H9 (cell line): ENCODE measurements at regions not wholly inside any gene's neighbourhood (a gene's known extent, or its start where the extent isn't known, plus 50 kb on each side); places are given as distances from the start of the nearest gene placed in this dataset.
A peak's percentile ranks its signal among the peaks of the same experiment; 100 is the strongest.

ENCODE experiments used
- DNase-seq: peaks from one replicate; pipeline ENCODE4 v3.0.0-alpha.2; 2017
- H2AFZ ChIP-seq: one replicate; pipeline ENCODE4 v1.6.1; 2013; ENCODE audit warnings: mild to moderate bottlenecking, low read length, control low read depth, moderate library complexity
- H2AK5ac ChIP-seq: 2 replicates; pipeline ENCODE4 v1.6.1; 2013; ENCODE audit warnings: low read length, control low read depth, mixed read lengths; ENCODE audit not compliant: insufficient read length
- H2BK120ac ChIP-seq: one replicate; pipeline ENCODE4 v1.6.1; 2013; ENCODE audit warnings: low read depth, mild to moderate bottlenecking, low read length, control low read depth, inconsistent platforms; ENCODE audit not compliant: poor library complexity, severe bottlenecking
- H2BK12ac ChIP-seq: 2 replicates; pipeline ENCODE4 v1.6.1; 2013; ENCODE audit warnings: low read length, control low read depth, mixed read lengths, low read depth; ENCODE audit not compliant: insufficient read length
- H2BK15ac ChIP-seq: 2 replicates; pipeline ENCODE4 v1.6.1; 2013; ENCODE audit warnings: low read depth, low read length, control low read depth
- H2BK20ac ChIP-seq: one replicate; pipeline ENCODE4 v1.6.1; 2013; ENCODE audit warnings: low read depth, mild to moderate bottlenecking, low read length, control low read depth, inconsistent platforms; ENCODE audit not compliant: poor library complexity, severe bottlenecking
- H2BK5ac ChIP-seq: 2 replicates; pipeline ENCODE4 v1.6.1; 2013; ENCODE audit warnings: low read length, control low read depth, mixed read lengths; ENCODE audit not compliant: insufficient read length
- H3K14ac ChIP-seq: 2 replicates; pipeline ENCODE4 v1.6.1; 2013; ENCODE audit warnings: low read length, control low read depth; ENCODE audit not compliant: insufficient read depth
- H3K18ac ChIP-seq: 2 replicates; pipeline ENCODE4 v1.6.1; 2013; ENCODE audit warnings: low read depth, mild to moderate bottlenecking, mixed read lengths, low read length, control low read depth; ENCODE audit not compliant: insufficient read length
- H3K23ac ChIP-seq: 2 replicates; pipeline ENCODE4 v1.6.1; 2013; ENCODE audit warnings: low read length, control low read depth, mixed read lengths, low read depth; ENCODE audit not compliant: insufficient read length
- H3K23me2 ChIP-seq: 2 replicates; pipeline ENCODE4 v1.6.1; 2013; ENCODE audit warnings: low read depth, mild to moderate bottlenecking, mixed read lengths, low read length, control low read depth; ENCODE audit not compliant: insufficient read length, poor library complexity, severe bottlenecking
- H3K27ac ChIP-seq: 2 replicates; pipeline ENCODE4 v1.5.1; 2013; ENCODE audit warnings: low read length, control low read depth, mixed read lengths, low read depth; ENCODE audit not compliant: insufficient read length
- H3K27me3 ChIP-seq: 2 replicates; pipeline ENCODE4 v1.6.1; 2013; ENCODE audit warnings: low read length, control low read depth, inconsistent platforms; ENCODE audit not compliant: insufficient read depth
- H3K4ac ChIP-seq: 2 replicates; pipeline ENCODE4 v1.6.1; 2013; ENCODE audit warnings: low read depth, mild to moderate bottlenecking, control low read depth, inconsistent platforms, low read length, moderate library complexity
- H3K4me1 ChIP-seq: 2 replicates; pipeline ENCODE4 v1.6.1; 2013; ENCODE audit warnings: low read length, control low read depth, inconsistent platforms; ENCODE audit not compliant: insufficient read depth
- H3K4me2 ChIP-seq: 2 replicates; pipeline ENCODE4 v1.6.1; 2013; ENCODE audit warnings: low read length, control low read depth, mixed read lengths; ENCODE audit not compliant: insufficient read length, insufficient read depth
- H3K56ac ChIP-seq: 2 replicates; pipeline ENCODE4 v1.6.1; 2013; ENCODE audit warnings: low read depth, mild to moderate bottlenecking, mixed read lengths, low read length, control low read depth; ENCODE audit not compliant: insufficient read length
- H3K79me1 ChIP-seq: 2 replicates; pipeline ENCODE4 v1.6.1; 2013; ENCODE audit warnings: low read depth, mild to moderate bottlenecking, moderate library complexity, low read length, control low read depth, inconsistent platforms; ENCODE audit not compliant: insufficient read depth, poor library complexity, severe bottlenecking
- H3K79me2 ChIP-seq: 2 replicates; pipeline ENCODE4 v1.6.1; 2013; ENCODE audit warnings: low read length, control low read depth, inconsistent platforms; ENCODE audit not compliant: insufficient read depth
- H3K9ac ChIP-seq: 2 replicates; pipeline ENCODE4 v1.6.1; 2013; ENCODE audit warnings: low read length, control low read depth, mixed read lengths; ENCODE audit not compliant: insufficient read length; ENCODE audit errors: extremely low read depth
- H3K9me3 ChIP-seq: one replicate; pipeline ENCODE4 v1.6.1; 2013; ENCODE audit warnings: low read depth, low read length, inconsistent platforms; ENCODE audit not compliant: control insufficient read depth
- H3T11ph ChIP-seq: one replicate; pipeline ENCODE4 v1.6.1; 2013; ENCODE audit warnings: mild to moderate bottlenecking, low read length, control low read depth, inconsistent platforms
- H4K20me1 ChIP-seq: one replicate; pipeline ENCODE4 v1.6.1; 2013; ENCODE audit not compliant: control insufficient read depth, insufficient read length, insufficient read depth
- H4K5ac ChIP-seq: 2 replicates; pipeline ENCODE4 v1.6.1; 2013; ENCODE audit warnings: low read depth, mild to moderate bottlenecking, mixed read lengths, low read length, control low read depth; ENCODE audit not compliant: insufficient read length
- H4K8ac ChIP-seq: replicated peaks from 2 replicates; pipeline ENCODE4 v1.6.1; 2013; ENCODE audit warnings: low read length, control low read depth, mixed read lengths, low read depth; ENCODE audit not compliant: insufficient read length
- H4K91ac ChIP-seq: 2 replicates; pipeline ENCODE4 v1.6.1; 2013; ENCODE audit warnings: low read depth, mild to moderate bottlenecking, moderate library complexity, mixed read lengths, low read length, control low read depth; ENCODE audit not compliant: insufficient read length
- H3K27ac Mint-ChIP-seq, 3 experiments: 2 replicates in 2 of 3; 3 replicates in 1 of 3; pipeline ENCODE4 v1.8.0; 2020 to 2021; ENCODE audit warnings: mixed read lengths in 3 of 3, mild to moderate bottlenecking in 1 of 3, moderate library complexity in 1 of 3
- H3K27me3 Mint-ChIP-seq: 2 replicates; pipeline ENCODE4 v1.8.0; 2021; ENCODE audit warnings: low read depth, mild to moderate bottlenecking, moderate library complexity, mixed read lengths
- H3K36me3 Mint-ChIP-seq, 3 experiments: 2 replicates in 2 of 3; 3 replicates in 1 of 3; pipeline ENCODE4 v1.8.0; 2020 to 2021; ENCODE audit warnings: low read depth in 3 of 3, mixed read lengths in 3 of 3; ENCODE audit not compliant: insufficient read depth in 1 of 3
- H3K4me1 Mint-ChIP-seq, 2 experiments: 2 replicates each; pipeline ENCODE4 v1.8.0; 2020; ENCODE audit warnings: mixed read lengths in 2 of 2
- H3K4me3 Mint-ChIP-seq, 2 experiments: 2 replicates in 1 of 2; 3 replicates in 1 of 2; pipeline ENCODE4 v1.8.0; 2020 to 2021; ENCODE audit warnings: mild to moderate bottlenecking in 2 of 2, mixed read lengths in 2 of 2, moderate library complexity in 1 of 2
- H3K9me3 Mint-ChIP-seq, 2 experiments: 2 replicates in 1 of 2; 3 replicates in 1 of 2; pipeline ENCODE4 v1.8.0; 2020; ENCODE audit warnings: mild to moderate bottlenecking in 2 of 2, mixed read lengths in 2 of 2, moderate library complexity in 1 of 2
- CTCF ChIP-seq: fragments of 200-600 bp; sonication (generic); conservative IDR thresholded peaks from 3 replicates; pipeline ENCODE4 v1.8.0; 2021; ENCODE audit warnings: antibody characterized with exemption, mild to moderate bottlenecking
- WGBS: extraction: QIAGEN DNeasy Blood & Tissue Kit; methylation state at CpG from one replicate; pipeline ENCODE4 v1.1.7; 2013; ENCODE audit warnings: missing lambda C conversion rate, low lambda C conversion rate, mixed read lengths; ENCODE audit not compliant: insufficient read length; ENCODE audit errors: extremely low coverage; 5-methylcytosine and 5-hydroxymethylcytosine counted together

GRCh38 chr1:209383422-209383821 is 200.1 kb upstream of the CAMK1G start:
- no peak overlapping the region for H2AK5ac ChIP-seq
- no peak overlapping the region for H2BK5ac ChIP-seq
- peak overlapping the region; percentile 11 for H3T11ph ChIP-seq
- no CpG with 5 or more reads among the region's 4 CpGs for WGBS
- H4K91ac ChIP-seq = no peak overlapping the region
- H3K27me3 ChIP-seq = no peaks in the 10 kb centered on the region
- peak overlapping the region; percentile 25 for H2AFZ ChIP-seq
- H3K4ac ChIP-seq = no peak overlapping the region
- H3K4me2 ChIP-seq = no peak overlapping the region
- no peaks in the 10 kb centered on the region for H3K79me1 ChIP-seq
- H3K56ac ChIP-seq = no peak overlapping the region
- H3K23ac ChIP-seq = no peak overlapping the region
- DNase-seq = no peak
- H3K9ac ChIP-seq = no peak overlapping the region
- no peak for TF ChIP-seq CTCF
- H3K9me3 ChIP-seq = no peaks in the 10 kb centered on the region
- H3K23me2 ChIP-seq = no peaks in the 10 kb centered on the region
- no peak overlapping the region for H3K14ac ChIP-seq
- peak overlapping the region; percentile 89 for H3K27ac ChIP-seq
- peak overlapping the region; percentile 61 to 63 (median 61); a peak in 6 of 7 replicates for H3K27ac Mint-ChIP-seq
- H2BK15ac ChIP-seq = no peak overlapping the region
- H2BK20ac ChIP-seq = no peak overlapping the region
- no peak overlapping the region for H4K8ac ChIP-seq
- H3K27me3 Mint-ChIP-seq = no peaks in the 10 kb centered on the region
- H4K20me1 ChIP-seq = no peaks in the 10 kb centered on the region
- H4K5ac ChIP-seq = no peak overlapping the region
- H3K9me3 Mint-ChIP-seq = no peaks in the 10 kb centered on the region
- H3K4me1 Mint-ChIP-seq = peaks cover 45 to 66% of the 10 kb centered on the region in 2 experiments
- H3K79me2 ChIP-seq = no peaks in the 10 kb centered on the region
- H2BK12ac ChIP-seq = no peak overlapping the region
- H3K4me3 Mint-ChIP-seq = no peak overlapping the region
- H2BK120ac ChIP-seq = peak overlapping the region; percentile 48
- H3K18ac ChIP-seq = no peak overlapping the region
- no peaks in the 10 kb centered on the region; a peak in 1 of 7 replicates for H3K36me3 Mint-ChIP-seq
- H3K4me1 ChIP-seq = peaks cover 22% of the 10 kb centered on the region; the same call in 1 of the 2 replicates
